ENCODE measurements at regions not wholly inside any gene's neighbourhood (a gene's known extent, or its start where the extent isn't known, plus 50 kb on each side); places are given as distances from the start of the nearest gene placed in this dataset.

- TF ChIP-seq POLR2AphosphoS5 (IDR thresholded peaks at IDR 0.05; ENCODE audit: low read depth, low read length) (no peak), CTCF (IDR thresholded peaks at IDR 0.05) (no peak), REST (IDR thresholded peaks at IDR 0.05; ENCODE audit: insufficient read depth in 1 of 2, low read depth in 2 of 2, low read length in 1 of 2) (no peak)
Measured at GRCh38 chr10:44260286-44260928, 124.5 kb downstream of the CXCL12 start.
